SK-N-SH (cell line): ENCODE measurements at regions not wholly inside any gene's neighbourhood (a gene's known extent, or its start where the extent isn't known, plus 50 kb on each side); places are given as distances from the start of the nearest gene placed in this dataset.

Experiments
- FOSL2 ChIP-seq: IDR thresholded peaks from 2 replicates; pipeline ENCODE4 v1.4.0; 2012; ENCODE audit warnings: low read depth, mild to moderate bottlenecking, moderate library complexity, borderline replicate concordance
- GABPA ChIP-seq: IDR thresholded peaks from 2 replicates; pipeline ENCODE4 v1.4.0; 2012; ENCODE audit warnings: low read depth, mild to moderate bottlenecking
- POLR2AphosphoS5 ChIP-seq: IDR thresholded peaks from 2 replicates; pipeline ENCODE4 v1.6.1; 2012; ENCODE audit warnings: low read depth, low read length
- RCOR1 ChIP-seq: fragments of 150-350 bp; IDR thresholded peaks from 2 replicates; pipeline ENCODE4 v1.6.1; 2017; ENCODE audit warnings: antibody characterized with exemption, low read length
- TAF1 ChIP-seq: IDR thresholded peaks from 2 replicates; pipeline ENCODE4 v1.6.1; 2012; ENCODE audit warnings: low read depth, mild to moderate bottlenecking, low read length, moderate library complexity, borderline replicate concordance
- TCF12 ChIP-seq: IDR thresholded peaks from 2 replicates; pipeline ENCODE4 v1.4.0; 2012
- TF ChIP-seq, protein P1 (sequence below): fragments of 200-600 bp; sonication (generic); IDR thresholded peaks from 2 replicates; pipeline ENCODE4 v1.6.1; 2017; ENCODE audit warnings: antibody characterized with exemption, mild to moderate bottlenecking, moderate library complexity
- TF ChIP-seq, protein P2 (sequence below): IDR thresholded peaks from 2 replicates; pipeline ENCODE4 v1.6.1; 2012; ENCODE audit warnings: mild to moderate bottlenecking, low read depth, low read length, moderate library complexity

DNA sequence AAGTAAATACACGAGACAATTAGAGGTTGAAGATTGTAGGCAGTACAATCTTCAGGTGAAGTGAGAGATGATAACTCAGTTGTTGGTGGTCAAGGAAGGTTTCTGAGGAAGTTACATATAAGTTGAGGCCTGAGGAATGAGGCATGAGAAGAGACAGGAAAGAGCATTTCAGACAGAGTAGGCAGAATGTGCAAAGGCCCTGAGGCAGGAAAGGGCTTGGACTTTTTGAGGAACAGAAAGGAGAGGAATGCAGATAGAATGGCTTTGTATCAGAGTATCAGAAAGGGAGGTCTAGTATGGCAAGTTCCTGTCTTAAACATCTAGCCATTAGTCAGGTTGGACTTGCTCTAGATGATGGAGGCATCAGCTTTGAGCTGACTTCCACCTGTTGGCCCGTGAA is 122.5 kb downstream of the CAND1 start:
- TF ChIP-seq TAF1, result no peak
- TF ChIP-seq RCOR1, result no peak
- TF ChIP-seq GABPA, result no peak
- no peak for TF ChIP-seq FOSL2
- TF ChIP-seq POLR2AphosphoS5, result no peak
- TF ChIP-seq, protein P1, sequence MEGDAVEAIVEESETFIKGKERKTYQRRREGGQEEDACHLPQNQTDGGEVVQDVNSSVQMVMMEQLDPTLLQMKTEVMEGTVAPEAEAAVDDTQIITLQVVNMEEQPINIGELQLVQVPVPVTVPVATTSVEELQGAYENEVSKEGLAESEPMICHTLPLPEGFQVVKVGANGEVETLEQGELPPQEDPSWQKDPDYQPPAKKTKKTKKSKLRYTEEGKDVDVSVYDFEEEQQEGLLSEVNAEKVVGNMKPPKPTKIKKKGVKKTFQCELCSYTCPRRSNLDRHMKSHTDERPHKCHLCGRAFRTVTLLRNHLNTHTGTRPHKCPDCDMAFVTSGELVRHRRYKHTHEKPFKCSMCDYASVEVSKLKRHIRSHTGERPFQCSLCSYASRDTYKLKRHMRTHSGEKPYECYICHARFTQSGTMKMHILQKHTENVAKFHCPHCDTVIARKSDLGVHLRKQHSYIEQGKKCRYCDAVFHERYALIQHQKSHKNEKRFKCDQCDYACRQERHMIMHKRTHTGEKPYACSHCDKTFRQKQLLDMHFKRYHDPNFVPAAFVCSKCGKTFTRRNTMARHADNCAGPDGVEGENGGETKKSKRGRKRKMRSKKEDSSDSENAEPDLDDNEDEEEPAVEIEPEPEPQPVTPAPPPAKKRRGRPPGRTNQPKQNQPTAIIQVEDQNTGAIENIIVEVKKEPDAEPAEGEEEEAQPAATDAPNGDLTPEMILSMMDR, result no peak
- no peak for TF ChIP-seq TCF12
- TF ChIP-seq, protein P2, sequence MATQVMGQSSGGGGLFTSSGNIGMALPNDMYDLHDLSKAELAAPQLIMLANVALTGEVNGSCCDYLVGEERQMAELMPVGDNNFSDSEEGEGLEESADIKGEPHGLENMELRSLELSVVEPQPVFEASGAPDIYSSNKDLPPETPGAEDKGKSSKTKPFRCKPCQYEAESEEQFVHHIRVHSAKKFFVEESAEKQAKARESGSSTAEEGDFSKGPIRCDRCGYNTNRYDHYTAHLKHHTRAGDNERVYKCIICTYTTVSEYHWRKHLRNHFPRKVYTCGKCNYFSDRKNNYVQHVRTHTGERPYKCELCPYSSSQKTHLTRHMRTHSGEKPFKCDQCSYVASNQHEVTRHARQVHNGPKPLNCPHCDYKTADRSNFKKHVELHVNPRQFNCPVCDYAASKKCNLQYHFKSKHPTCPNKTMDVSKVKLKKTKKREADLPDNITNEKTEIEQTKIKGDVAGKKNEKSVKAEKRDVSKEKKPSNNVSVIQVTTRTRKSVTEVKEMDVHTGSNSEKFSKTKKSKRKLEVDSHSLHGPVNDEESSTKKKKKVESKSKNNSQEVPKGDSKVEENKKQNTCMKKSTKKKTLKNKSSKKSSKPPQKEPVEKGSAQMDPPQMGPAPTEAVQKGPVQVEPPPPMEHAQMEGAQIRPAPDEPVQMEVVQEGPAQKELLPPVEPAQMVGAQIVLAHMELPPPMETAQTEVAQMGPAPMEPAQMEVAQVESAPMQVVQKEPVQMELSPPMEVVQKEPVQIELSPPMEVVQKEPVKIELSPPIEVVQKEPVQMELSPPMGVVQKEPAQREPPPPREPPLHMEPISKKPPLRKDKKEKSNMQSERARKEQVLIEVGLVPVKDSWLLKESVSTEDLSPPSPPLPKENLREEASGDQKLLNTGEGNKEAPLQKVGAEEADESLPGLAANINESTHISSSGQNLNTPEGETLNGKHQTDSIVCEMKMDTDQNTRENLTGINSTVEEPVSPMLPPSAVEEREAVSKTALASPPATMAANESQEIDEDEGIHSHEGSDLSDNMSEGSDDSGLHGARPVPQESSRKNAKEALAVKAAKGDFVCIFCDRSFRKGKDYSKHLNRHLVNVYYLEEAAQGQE, result no peak
